ENCODE measurements at regions not wholly inside any gene's neighbourhood (a gene's known extent, or its start where the extent isn't known, plus 50 kb on each side); places are given as distances from the start of the nearest gene placed in this dataset.

DNA sequence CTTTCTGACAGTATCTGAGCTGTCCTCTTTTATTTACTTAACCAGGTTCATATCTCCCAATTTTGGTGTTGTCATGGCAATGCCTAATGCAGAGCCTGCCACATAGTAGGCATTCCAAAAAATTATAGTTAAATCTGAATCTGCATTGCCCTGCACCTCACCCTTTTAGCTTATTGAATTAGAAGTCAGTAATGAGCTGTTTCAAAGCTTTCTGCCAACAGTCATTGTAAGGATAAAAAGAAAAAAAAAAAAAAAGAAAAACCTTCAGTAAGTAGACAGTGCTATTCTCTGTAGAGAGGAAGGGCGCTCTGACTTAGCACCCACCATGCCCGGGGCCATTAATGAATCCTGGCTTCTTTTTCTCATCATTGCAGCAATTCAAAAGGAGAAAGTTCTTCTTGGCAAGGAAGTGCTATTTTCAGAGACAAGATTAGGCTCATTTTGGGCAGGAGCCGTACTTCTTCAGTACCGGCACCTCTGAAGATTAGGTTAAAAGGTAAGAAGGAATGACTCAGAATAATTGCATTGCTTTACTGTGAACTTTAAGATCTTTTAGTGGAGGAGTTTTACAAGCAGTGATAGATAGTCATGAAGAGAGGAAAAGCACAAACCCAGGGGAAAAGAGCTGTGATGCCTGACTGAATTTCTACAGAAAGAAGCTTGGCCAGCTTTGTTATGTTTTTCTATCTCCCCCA is 2041.2 kb upstream of the PIK3C3 start:
- DNase-seq: no peak

DNA sequence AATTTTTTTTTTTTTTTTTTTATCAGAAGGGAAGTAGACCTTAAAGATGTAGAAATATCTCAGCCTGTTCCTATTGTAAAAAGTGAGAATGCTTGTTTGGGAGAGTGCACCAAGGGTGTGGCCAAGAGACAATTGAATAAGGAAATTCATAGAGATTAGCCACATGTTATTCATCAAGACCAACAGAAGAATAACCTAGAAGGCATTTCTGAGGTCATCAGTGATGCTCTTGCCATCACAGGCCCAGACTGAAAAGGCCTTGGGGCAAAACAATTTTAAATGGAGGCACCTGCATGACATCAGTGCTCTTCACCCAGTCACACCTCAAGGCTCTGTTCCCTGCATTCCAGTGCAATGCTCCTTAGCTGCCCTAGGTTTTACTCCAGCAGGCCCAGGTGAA is 2043.3 kb upstream of the PIK3C3 start:
- no peak for DNase-seq

DNA sequence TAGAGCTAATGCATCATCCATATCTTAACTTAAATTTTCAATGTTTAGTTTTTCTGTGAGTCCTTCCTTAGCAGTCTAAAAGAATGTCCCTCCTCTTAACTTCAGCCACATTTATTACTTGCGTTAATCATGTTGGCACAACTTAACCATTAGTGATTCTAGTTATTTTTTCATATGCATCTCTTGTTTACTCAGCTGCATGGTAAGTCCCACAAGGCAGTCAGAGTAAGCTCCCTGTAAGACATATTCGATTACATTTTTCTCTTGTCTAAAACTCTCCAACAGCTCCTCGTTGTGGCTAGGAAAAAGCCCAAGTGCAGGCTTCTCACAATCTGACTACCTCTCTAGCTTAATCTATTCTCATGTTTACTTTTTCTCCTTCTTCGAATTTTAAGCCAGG is 2045.3 kb upstream of the PIK3C3 start:
- no peak for DNase-seq

DNA sequence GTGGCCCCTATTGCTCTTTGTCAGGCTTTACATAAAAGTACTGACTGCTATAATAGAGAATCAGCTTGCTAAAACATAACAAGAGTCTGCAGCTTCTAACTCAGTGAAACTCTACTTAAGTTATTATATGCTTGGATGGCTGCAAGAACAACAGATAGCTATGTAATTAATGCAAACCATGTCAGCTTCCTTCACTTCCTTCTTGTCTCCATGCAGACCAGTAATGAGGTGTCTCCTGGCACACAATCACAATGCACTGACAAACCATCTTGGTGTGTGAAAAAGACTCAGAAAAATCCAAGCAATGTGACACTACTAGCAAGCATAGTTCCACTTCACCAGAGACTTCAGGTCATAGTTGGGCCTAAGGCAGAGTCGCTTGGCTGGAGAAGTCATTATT is 2068.9 kb upstream of the PIK3C3 start:
- DNase-seq: no peak

DNA sequence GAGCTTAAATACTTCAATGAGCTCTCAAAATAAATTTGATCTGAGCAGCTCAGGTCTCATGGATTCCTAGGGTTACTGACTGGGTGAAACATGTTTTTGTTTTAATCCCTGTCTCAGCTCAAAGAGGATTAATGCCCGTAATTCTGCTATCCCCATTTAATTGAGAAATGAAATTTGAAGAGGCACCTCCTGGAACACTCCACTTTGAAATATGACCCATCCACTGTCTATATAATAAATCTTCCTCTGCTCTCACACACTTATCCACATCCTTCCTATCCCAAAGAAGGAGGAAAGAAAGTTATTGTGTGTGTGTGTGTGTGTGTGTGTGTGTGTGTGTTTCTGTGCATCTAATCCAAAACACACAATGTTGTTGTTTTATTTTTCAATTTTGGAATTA is 2082.4 kb upstream of the PIK3C3 start:
- DNase-seq: no peak

DNA sequence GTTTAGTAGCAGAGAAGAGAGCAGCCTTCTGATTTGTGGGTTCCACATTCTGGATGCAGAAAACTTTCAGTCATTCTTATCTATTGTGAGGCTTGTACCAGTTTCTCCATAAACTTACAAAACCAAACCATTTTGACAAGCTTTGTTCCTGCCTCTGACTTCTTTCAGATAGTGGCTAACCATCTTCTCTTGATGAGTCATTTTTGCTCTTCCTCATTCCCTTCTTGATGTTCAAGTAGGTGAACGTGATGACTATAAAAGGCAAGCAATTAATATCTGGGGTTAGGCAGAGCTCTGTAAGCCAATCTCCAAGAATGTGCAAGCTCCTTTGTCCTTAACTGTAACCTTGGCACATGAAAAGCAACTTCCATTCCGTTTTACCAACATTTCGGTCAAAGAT is 2083.1 kb upstream of the PIK3C3 start:
- DNase-seq: no peak

DNA sequence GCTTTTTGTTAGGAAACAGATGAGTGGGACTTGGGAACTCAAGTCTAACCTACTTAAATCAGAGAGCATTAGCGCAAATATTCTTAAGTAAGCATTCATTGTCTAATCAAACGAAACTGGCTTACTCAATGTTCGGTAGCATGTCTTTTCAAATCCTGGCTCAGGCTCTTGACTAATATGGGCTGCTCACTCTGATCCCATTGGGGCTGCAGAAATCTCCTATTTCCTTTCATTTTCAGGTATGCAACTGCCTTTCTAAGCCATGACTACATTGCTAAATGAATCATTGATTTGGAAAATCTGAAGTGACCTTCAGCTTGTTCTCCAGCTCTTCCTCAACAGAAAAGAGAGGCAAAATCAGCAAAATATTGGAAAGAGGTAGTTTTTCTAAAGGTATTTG is 2084.4 kb upstream of the PIK3C3 start:
- DNase-seq: no peak

DNA sequence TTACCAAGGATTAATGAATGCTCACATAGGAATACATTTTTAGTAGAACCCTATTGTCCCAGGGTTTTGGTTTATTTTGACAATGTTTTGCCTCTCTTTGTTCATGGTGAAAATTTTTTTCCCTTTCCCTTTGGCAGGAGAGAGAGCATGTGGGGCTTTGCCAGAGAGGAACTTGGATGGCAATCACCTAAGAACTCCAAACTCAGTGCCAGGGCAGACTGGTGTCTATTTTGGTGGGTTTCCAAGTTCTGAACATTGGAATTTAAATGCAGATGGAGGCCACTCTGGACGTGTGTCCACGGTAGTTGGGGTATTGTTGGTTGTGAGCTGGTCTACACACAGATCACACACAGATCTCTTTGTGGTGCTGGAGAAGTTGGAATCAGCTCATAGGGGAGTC is 2091.1 kb upstream of the PIK3C3 start:
- no peak for DNase-seq

DNA sequence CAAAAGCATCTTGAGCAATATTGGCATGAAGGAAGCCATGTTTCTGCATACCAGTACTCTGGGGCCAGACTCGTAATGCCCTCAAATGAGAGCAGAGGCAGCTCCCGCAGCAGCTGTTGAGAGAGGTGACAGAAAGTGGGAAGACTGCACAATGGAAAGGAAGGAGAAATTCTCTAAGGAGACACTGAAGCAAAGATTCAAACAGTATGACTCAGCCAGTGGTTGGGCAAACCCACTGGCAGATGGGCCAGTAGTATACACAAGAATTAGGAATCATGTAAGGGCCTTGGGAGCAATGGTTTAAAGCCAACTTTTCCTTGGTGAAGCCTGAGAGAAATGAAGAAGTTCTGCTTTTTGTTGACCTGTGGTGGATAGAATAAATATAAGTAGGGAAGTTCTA is 2092.7 kb upstream of the PIK3C3 start:
- no peak for DNase-seq

DNA sequence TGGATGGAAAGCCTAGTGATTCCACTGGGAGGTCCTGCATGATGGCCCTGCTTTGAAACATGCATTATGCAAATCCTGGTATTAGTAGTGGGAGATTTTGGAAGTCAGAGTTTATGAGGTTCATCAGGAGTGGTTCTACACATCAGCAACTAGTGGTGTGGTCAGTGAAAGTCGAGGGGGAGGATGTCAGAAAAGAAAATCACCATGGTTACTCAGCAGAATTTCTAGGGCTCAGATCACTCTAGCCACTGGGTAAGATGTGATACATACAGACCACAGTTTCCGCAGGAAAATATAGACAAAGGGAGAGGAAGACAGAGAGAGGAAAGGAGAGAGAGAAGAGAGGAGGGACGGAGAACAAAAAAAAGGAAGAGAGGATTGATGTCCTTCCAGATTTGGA is 2100.7 kb upstream of the PIK3C3 start:
- DNase-seq: no peak

DNA sequence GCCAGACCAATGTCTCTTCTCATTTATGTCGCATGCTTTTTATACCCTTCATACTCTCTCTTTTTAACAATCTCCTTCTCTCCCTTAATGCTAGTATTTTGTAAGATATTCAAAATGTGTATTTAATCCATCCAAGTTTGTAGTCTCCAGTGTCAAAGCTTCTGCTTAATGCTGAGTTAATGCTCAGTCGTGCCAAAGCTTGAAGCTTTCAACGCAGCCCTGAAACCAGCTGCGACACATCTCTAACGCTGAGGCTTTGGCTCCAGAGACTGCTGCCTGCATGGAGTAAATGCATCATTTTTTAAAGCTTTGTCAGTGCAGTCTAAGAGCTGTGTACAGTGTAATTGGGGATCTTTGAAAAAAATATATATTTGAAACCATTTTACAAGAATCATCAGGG is 2108.8 kb upstream of the PIK3C3 start:
- DNase-seq: no peak

DNA sequence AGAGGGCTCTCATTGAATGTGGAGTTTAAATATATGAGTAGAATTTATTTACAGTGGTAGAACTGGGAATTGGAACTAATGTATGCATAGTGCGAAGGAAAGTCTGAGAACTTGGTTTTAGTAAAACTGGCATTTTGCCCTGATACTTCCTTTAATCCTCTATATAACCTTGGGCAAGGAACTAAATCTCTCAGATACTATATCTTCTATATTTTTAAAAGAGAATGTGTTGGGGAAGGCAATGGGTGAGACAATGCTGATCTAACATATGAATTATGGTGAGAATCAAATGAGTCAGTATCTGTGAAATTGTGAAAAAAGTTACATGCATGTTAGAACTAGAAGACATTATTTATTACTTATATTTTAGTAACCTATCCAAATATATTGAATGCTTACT is 2109.4 kb upstream of the PIK3C3 start:
- DNase-seq: no peak

DNA sequence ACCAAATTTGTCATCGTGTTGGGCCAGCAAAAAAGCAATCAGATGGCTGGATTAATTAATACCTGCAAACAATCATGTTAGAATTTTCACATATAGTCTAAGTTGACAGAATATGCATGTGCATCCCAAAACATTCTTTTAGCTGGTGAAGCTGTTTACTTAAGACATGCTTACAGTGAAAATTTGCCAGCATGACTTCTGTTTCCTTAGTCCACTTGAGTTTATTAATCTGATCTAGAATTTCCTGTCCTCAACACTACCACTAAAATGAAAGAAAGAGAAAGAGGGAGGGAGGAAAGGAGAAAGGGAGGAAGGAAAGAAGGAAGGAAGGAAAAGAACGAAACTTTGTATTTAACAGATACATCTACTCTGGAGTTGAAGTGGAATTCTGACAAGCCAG is 2109.9 kb upstream of the PIK3C3 start:
- no peak for DNase-seq

DNA sequence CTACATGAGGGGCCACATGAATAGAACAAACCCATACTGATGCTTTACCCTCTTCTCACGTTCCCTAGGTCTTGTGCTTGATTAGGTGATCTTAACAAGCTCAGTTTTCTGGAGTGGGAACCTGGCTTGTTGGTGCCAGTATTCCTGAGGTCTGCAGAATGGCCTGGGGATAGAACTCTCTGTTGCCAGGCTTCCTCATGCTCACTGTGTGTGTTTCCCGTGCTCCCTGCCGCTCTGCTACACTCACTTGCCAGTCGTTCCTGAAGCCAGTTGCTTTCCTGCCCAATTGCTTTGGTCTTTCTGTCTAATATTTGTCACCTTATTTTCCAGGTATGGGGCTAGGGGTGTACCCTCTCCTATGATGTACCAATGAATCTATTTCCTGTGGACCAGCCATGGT is 2111.5 kb upstream of the PIK3C3 start:
- no peak for DNase-seq

DNA sequence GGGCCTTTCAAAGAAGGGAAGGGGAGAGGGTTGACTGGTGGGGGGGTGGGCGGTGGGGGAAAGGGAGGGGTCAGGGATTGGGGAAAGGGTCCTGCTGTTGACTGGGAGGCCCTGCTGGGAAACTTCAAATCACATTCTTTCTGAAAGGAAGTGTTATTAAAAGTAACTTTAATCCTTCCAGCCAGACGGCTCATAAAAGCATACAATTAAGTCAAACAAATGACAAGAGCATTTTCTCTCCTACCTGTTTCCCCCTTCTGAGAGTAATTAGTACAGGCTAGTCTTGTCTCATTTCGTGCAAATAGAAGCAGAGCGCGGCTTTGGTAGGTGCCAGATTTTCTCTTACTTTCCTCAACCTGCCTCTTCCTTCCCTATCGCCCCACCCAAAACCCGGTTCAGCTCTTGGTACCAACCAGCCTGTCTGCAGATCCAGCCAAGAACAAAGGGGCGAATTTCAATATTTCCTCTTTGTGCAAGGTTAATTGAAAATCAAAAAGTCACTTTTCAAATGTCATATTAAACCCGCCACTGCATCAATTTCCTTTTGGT is 2112.6 kb upstream of the PIK3C3 start:
- no peak for DNase-seq

DNA sequence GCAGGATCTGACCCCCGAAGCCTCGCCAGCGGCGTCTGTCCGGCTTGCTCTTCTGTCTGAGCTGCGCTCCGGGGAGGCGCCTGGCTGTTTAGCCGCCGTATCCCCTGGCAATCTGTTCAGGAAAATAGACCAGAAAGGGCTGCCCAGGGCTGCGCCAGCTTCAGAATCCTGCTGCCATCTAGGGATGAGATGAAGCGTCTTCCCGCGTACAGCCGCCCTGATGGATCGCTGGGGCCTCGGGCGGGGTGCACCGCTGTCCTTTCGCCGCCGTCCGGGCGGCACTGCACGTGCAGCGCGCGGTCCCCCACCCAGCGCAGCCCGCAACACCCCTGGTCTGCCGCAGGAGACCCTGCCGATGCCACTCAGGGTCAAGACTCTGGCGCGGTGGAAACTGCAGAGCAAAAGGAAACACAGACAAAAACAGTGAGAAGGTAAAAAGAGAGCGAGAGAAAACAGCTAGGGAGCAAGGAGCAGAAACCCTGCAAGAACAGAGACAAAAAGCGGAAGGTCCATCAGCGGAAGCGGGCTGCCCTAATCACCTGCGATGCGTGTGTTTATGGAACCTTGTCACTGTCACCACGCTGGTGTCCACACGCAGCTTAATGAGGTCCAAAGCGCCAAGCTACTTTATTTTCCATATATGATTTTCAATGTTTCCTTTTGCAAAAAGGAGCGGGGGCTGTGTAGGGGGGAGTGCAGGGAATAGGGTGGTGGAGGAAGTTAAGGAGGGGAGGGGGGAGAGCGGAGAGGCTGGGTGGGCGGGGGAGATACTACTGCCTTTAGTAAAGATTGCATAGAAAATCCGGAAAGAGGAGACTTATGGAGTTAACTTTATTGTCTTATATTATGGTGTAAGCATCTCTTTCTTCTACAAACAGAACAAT is 2113.3 kb upstream of the PIK3C3 start:
- DNase-seq: peak; percentile 56

DNA sequence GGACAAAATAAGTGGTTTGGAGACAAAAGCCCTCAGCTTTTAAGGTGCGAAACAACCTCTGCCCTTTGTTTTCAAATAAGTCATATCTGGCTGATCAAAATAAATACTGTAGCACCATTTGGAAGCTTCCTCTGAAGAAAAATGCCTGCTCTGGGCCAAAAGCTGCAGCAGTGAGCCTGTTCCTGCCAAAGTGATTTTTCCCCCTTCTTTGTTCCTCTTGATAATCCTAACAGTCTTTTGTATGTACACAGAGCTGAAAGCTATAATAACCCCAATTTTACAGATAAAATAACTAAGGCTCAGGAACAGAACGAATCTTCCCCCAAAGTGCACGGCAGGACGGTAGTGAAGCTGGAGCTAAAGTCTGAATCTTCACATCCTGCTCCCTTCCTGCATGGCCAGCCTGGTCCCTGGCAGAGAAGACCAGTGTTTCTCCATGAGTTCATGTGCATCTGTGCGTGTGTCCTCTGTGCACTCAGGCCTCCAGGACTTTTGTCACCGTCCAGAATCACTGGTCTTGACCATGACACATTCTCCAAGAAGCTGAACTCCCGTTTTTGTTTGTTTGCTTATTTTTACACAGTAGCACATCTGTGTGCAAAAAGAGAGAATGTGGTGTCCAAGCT is 2114.1 kb upstream of the PIK3C3 start:
- no peak for DNase-seq

DNA sequence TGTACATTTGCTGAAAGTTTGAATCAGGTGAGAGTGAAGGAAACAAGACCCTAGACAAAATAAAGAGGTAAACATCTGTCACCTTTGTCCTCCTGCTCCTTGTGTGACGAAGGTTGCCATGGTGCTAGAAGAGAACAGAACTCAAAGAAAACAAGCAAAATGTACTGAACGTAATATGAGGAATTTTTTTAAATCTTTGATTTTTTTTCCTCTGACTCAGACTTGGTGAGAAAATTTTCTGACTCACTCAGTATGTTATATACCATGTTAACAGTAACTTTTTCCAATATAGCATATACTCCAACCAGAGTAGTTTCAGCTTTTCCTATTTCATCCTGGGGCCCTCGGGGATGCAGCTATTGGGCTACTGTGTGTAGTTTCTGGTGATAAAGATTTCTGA is 2114.6 kb upstream of the PIK3C3 start:
- DNase-seq: no peak

DNA sequence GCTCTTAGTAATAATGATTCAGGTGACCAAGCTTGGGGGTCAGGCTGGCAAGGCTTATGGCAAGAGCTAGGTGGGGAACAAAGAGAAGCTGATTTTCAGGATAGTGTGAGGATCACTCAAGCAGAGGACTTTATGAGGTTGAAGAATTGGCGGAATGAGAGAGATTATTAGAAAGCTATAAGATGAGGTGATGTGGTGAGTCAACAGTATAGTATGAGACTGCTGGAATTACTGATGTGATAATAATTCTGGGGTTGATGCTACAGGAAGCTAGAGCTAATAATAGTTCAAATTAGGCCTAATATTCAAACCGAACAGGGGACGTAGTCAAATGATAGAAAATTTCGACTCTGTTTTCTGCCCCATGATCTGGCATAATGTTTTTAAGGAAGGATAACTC is 2115.3 kb upstream of the PIK3C3 start:
- no peak for DNase-seq

DNA sequence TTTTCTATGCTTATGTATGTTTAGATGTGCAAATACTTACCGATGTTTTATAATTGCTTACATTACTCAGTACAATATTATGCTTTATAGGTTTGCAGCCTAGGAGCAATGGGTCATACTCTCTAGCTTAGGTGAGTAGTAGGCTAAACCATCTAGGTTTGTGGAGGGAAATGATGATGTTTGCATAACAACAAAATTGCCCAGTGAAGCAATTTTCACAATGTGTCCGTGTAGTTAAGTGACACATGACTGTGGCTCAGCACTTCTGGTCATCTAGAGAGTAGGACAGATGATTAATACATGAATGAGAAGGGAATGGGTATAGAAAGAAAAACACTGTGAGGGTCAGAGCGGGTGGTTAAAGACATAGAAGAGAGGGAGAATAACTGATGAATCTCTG is 2116.2 kb upstream of the PIK3C3 start:
- DNase-seq: no peak

DNA sequence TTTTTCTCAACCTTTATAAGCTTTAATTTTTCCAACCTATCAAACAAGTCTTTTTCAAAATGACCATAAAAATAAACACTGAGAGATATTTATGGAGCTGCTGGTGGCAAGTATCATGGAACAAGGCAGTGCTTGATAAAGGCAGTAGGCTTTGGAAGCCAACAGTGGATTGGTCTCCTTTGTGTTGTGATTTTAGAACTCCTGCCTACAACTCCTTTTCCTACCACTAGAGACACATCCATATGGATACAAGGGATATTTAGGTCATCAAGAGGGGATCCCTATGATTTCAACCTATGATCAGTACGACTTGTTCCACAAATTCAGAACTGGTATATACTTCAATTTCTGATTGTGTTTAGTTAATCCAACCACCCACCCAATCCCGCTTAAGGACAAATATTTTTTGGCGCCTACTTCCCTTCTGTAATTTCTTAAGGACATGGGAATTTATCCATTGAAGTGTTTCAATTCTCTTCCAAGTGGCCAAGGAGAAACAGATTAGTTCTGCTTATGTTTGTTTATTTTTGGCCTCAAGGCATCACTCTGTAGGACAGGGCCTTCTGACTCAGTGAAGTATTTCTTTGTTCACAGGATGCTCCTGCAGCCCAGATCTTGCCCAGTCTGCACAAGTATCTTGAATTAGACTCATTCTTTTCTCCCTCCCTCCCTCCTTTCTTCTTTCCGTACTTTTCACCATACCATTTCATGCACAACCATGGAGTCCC is 2119.6 kb upstream of the PIK3C3 start:
- no peak for DNase-seq

DNA sequence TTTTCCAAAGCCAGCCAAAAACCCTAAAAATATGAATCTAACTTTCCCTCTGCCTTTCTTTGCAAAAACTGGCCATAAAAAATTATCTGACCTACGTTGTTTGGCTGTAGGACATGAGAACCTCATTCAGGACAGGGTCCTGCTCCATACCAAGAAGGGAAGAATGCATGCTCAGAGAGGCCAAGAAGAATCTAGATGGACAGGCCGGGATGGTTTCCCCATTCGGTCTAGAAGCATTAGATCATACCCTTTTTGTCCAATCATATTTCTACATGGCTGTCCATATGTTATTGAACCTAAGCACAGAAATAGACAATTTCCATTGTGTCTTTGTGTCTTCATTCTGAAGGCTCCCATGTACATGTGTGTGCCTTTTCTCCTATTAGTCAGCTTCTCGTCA is 2120.4 kb upstream of the PIK3C3 start:
- no peak for DNase-seq

DNA sequence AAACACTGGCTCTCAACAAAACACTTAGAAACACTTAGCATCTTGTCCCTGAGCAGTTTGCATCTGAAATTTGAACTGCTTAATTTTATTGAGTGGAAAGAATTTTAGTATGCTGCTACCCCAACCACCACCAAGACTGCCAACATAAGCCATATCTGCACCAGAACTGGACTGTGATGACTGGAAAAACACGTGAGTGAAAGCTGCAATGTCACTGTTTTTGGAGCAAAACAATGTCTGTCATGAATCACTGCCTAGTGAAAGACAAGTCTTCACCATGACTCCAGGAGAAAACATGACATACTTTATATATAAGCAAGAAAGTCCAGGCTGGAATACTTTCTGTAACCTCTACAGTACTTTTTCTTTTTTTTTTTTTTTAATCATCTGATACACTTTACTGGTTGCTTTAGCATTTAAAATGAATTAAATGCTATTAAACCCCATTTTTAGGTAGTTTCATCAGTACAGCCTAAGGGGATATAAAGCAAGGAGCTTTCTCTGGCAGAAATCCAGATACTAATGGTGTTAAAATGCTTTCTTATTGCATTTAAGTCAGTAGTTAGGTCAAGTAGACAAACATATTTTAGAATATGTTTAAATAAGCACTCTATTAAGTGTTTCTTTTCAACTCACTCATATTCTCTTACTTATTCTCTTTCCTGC is 2129.4 kb upstream of the PIK3C3 start:
- no peak for DNase-seq

Data from NCI-H2081 treated with DMSO at 0.1 percent for 48 hours (cell line).